HEK293 (cell line): ENCODE measurements at regions not wholly inside any gene's neighbourhood (a gene's known extent, or its start where the extent isn't known, plus 50 kb on each side); places are given as distances from the start of the nearest gene placed in this dataset.

ENCODE experiments used
- KLF16 ChIP-seq: fragments of 450-650 bp; formaldehyde crosslinking; IDR thresholded peaks from 2 replicates; pipeline ENCODE4 v1.5.1; 2017; ENCODE audit warnings: missing biosample characterization, missing genetic modification characterization
- YY1 ChIP-seq: fragments of 450-650 bp; formaldehyde crosslinking; IDR thresholded peaks from 2 replicates; pipeline ENCODE4 v1.5.1; 2018; ENCODE audit warnings: missing biosample characterization, missing genetic modification characterization
- ZBTB1 ChIP-seq: fragments of 450-650 bp; formaldehyde crosslinking; IDR thresholded peaks from 2 replicates; pipeline ENCODE4 v1.5.1; 2016; ENCODE audit warnings: missing biosample characterization, missing genetic modification characterization
- ZNF223 ChIP-seq: fragments of 450-650 bp; formaldehyde crosslinking; IDR thresholded peaks from 2 replicates; pipeline ENCODE4 v1.5.1; 2016; ENCODE audit warnings: missing biosample characterization, missing genetic modification characterization
- ZNF473 ChIP-seq: fragments of 450-650 bp; formaldehyde crosslinking; IDR thresholded peaks from 2 replicates; pipeline ENCODE4 v1.5.1; 2017; ENCODE audit warnings: missing biosample characterization, missing genetic modification characterization
- ZNF629 ChIP-seq: fragments of 450-650 bp; formaldehyde crosslinking; IDR thresholded peaks from 2 replicates; pipeline ENCODE4 v1.5.1; 2017; ENCODE audit warnings: missing biosample characterization, missing genetic modification characterization
- TF ChIP-seq, protein P1 (sequence below): fragments of 450-650 bp; formaldehyde crosslinking; IDR thresholded peaks from 2 replicates; pipeline ENCODE4 v1.5.1; 2016; ENCODE audit warnings: missing biosample characterization, missing genetic modification characterization
- TF ChIP-seq, protein P2 (sequence below): fragments of 450-650 bp; formaldehyde crosslinking; IDR thresholded peaks from 2 replicates; pipeline ENCODE4 v1.5.1; 2016; ENCODE audit warnings: missing biosample characterization, missing genetic modification characterization
- TF ChIP-seq, protein P3 (sequence below): fragments of 450-650 bp; formaldehyde crosslinking; IDR thresholded peaks from 2 replicates; pipeline ENCODE4 v1.5.1; 2016; ENCODE audit warnings: missing biosample characterization, missing genetic modification characterization, low read depth
- TF ChIP-seq, protein P4 (sequence below): fragments of 450-650 bp; formaldehyde crosslinking; IDR thresholded peaks from 2 replicates; pipeline ENCODE4 v1.5.1; 2017; ENCODE audit warnings: missing biosample characterization, missing genetic modification characterization

DNA sequence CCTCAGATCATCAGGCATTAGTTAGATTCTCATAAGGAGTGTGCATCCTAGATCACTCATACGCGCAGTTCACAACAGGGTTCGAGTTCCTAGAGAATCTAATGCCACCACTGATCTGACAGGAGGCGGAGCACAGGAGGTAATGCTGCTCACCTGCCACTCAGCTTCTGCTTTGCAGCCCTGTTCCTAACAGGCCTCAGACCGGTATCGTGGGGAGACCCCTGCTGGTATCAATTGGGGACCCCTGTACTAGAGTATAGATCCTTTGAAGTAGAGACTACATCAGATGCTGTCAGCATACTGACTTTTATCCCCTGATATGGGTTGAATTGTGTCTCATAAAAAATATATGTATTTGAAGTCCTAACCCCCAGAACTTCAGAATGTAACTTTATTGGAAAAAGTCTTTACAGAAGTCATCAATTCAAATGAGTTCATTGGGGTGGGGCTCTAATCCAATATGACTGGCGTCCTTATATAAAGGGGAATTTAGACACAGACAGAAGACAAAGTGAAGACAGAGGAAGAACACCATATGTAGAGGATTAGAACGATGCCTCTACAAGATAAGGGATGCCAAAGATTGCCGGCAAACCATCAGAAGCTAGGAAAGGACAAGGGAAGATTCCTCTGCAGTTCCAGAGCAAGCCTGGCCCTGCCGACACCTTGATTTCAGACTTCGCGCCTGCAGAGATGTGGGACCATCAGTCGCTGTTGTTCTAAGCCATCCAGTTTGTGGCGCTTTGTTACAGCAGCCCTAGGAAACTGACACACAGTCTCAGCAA lies 104.4 kb upstream of the BTBD3 start:
- TF ChIP-seq, protein P1, sequence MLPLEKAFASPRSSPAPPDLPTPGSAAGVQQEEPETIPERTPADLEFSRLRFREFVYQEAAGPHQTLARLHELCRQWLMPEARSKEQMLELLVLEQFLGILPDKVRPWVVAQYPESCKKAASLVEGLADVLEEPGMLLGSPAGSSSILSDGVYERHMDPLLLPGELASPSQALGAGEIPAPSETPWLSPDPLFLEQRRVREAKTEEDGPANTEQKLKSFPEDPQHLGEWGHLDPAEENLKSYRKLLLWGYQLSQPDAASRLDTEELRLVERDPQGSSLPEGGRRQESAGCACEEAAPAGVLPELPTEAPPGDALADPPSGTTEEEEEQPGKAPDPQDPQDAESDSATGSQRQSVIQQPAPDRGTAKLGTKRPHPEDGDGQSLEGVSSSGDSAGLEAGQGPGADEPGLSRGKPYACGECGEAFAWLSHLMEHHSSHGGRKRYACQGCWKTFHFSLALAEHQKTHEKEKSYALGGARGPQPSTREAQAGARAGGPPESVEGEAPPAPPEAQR (tag by site-specific recombination), result no peak
- TF ChIP-seq, protein P2, sequence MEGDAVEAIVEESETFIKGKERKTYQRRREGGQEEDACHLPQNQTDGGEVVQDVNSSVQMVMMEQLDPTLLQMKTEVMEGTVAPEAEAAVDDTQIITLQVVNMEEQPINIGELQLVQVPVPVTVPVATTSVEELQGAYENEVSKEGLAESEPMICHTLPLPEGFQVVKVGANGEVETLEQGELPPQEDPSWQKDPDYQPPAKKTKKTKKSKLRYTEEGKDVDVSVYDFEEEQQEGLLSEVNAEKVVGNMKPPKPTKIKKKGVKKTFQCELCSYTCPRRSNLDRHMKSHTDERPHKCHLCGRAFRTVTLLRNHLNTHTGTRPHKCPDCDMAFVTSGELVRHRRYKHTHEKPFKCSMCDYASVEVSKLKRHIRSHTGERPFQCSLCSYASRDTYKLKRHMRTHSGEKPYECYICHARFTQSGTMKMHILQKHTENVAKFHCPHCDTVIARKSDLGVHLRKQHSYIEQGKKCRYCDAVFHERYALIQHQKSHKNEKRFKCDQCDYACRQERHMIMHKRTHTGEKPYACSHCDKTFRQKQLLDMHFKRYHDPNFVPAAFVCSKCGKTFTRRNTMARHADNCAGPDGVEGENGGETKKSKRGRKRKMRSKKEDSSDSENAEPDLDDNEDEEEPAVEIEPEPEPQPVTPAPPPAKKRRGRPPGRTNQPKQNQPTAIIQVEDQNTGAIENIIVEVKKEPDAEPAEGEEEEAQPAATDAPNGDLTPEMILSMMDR (tag by site-specific recombination), result no peak
- no peak for TF ChIP-seq KLF16 (tag by site-specific recombination)
- no peak for TF ChIP-seq ZNF473 (tag by site-specific recombination)
- no peak for TF ChIP-seq YY1 (tag by site-specific recombination)
- TF ChIP-seq ZNF223 (tag by site-specific recombination), result no peak
- TF ChIP-seq, protein P3, sequence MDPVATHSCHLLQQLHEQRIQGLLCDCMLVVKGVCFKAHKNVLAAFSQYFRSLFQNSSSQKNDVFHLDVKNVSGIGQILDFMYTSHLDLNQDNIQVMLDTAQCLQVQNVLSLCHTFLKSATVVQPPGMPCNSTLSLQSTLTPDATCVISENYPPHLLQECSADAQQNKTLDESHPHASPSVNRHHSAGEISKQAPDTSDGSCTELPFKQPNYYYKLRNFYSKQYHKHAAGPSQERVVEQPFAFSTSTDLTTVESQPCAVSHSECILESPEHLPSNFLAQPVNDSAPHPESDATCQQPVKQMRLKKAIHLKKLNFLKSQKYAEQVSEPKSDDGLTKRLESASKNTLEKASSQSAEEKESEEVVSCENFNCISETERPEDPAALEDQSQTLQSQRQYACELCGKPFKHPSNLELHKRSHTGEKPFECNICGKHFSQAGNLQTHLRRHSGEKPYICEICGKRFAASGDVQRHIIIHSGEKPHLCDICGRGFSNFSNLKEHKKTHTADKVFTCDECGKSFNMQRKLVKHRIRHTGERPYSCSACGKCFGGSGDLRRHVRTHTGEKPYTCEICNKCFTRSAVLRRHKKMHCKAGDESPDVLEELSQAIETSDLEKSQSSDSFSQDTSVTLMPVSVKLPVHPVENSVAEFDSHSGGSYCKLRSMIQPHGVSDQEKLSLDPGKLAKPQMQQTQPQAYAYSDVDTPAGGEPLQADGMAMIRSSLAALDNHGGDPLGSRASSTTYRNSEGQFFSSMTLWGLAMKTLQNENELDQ (tag by site-specific recombination), result no peak
- TF ChIP-seq ZNF629, result no peak
- TF ChIP-seq ZBTB1 (tag by site-specific recombination), result no peak
- TF ChIP-seq, protein P4, sequence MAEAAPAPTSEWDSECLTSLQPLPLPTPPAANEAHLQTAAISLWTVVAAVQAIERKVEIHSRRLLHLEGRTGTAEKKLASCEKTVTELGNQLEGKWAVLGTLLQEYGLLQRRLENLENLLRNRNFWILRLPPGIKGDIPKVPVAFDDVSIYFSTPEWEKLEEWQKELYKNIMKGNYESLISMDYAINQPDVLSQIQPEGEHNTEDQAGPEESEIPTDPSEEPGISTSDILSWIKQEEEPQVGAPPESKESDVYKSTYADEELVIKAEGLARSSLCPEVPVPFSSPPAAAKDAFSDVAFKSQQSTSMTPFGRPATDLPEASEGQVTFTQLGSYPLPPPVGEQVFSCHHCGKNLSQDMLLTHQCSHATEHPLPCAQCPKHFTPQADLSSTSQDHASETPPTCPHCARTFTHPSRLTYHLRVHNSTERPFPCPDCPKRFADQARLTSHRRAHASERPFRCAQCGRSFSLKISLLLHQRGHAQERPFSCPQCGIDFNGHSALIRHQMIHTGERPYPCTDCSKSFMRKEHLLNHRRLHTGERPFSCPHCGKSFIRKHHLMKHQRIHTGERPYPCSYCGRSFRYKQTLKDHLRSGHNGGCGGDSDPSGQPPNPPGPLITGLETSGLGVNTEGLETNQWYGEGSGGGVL (tag by site-specific recombination), result no peak
